ENCODE measurements at regions not wholly inside any gene's neighbourhood (a gene's known extent, or its start where the extent isn't known, plus 50 kb on each side); places are given as distances from the start of the nearest gene placed in this dataset.

DNA sequence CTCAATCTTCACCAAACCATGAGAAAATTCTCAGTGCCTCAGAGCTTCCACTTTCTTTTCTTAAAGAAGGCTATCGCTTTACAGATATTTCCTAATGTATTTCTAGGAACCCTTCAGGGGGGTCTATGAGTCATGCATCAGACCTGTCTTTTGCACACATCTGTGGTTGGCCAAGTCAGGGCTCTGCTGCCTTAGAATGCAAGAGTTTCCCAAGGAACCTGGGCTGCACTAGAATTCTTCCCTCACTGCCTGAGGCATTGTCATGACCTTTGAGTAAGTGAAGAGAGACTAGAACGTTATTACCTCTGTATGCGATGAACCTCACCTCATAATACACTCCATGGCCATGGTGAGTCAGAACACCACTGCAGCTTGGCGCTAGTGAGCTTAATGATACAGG, 365.0 kb upstream of the ID4 start:
- Histone ChIP-seq H3K27ac (ENCODE audit: low read depth in 1 of 3, low read length in 2 of 3) (no peak overlapping the region), H3K4me1 (ENCODE audit: control insufficient read depth in 3 of 3, insufficient read depth in 2 of 3, low read depth in 1 of 3, low read length in 2 of 3) (no peaks in the 10 kb centered on the region), H3K9me3 (ENCODE audit: control insufficient read depth in 2 of 2, insufficient read depth in 1 of 2, low read depth in 1 of 2, low read length in 1 of 2) (no peaks in the 10 kb centered on the region), H3K27me3 (ENCODE audit: control insufficient read depth in 3 of 3, insufficient read depth in 3 of 3, low read length in 3 of 3) (no peaks in the 10 kb centered on the region), H3K4me3 (ENCODE audit: low read depth in 1 of 3, low read length in 3 of 3) (no peak overlapping the region), H3K36me3 (ENCODE audit: control insufficient read depth in 3 of 3, insufficient read depth in 2 of 3, low read depth in 1 of 3, low read length in 3 of 3) (no peaks in the 10 kb centered on the region)
- no peak for FAIRE-seq
- 82 to 94% (median 84%) methylated on average over 4 of the region's 4 CpGs for WGBS, 3 donors
- DNase-seq, result no peak

DNA sequence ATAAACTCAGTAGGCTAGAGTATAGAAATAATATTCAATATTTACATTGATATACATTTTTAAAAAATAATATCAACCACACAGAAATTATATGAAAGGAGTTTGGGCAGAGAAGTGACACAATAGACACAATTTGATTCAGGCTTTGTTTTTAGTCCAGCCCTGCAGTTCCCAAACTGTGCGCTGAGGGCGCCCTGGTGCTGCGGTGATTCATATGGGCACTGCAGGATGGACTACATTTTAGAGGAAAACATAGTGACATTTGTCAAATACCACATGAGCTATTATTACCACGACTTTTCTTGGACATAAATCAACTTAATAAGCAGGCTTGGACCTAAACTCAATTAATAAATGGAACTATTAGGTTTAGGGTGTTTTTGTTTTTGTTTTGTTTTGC, 364.3 kb upstream of the ID4 start:
- FAIRE-seq, result no peak
- no peak overlapping the region for H3K4me3 ChIP-seq (ENCODE audit: low read depth in 1 of 3, low read length in 3 of 3)
- H3K27ac ChIP-seq (ENCODE audit: low read depth in 1 of 3, low read length in 2 of 3), result no peak overlapping the region
- no peaks in the 10 kb centered on the region for H3K27me3 ChIP-seq (ENCODE audit: control insufficient read depth in 3 of 3, insufficient read depth in 3 of 3, low read length in 3 of 3)
- WGBS, 3 donors, result 52 to 69% (median 67%) methylated on average over 4 of the region's 4 CpGs
- no peaks in the 10 kb centered on the region for H3K9me3 ChIP-seq (ENCODE audit: control insufficient read depth in 2 of 2, insufficient read depth in 1 of 2, low read depth in 1 of 2, low read length in 1 of 2)
- H3K4me1 ChIP-seq (ENCODE audit: control insufficient read depth in 3 of 3, insufficient read depth in 2 of 3, low read depth in 1 of 3, low read length in 2 of 3), result no peaks in the 10 kb centered on the region
- peak in 1 of 2 donors; percentile 17 for DNase-seq
- no peaks in the 10 kb centered on the region for H3K36me3 ChIP-seq (ENCODE audit: control insufficient read depth in 3 of 3, insufficient read depth in 2 of 3, low read depth in 1 of 3, low read length in 3 of 3)

DNA sequence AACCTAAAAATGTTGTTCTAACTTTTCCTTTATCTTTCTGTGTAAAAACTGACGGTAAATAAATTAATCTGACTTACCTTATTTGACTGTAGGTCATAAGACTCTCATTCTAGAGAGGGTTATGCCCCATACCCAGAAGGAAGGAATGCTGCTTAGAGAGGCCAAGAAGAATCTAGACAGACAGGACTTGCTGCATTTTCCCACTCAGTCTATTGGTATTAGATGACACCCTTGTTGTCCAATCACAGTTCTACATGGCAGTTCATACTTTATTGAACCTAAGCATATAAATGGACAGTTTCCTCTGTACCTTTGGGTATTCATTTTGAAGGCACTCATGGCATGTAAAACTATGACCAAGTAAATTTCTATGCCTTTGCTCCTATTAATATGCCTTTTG, 359.6 kb upstream of the ID4 start:
- WGBS, 3 donors, result 71 to 91% (median 85%) methylated on average over 1 of the region's 1 CpG
- Histone ChIP-seq H3K4me1 (ENCODE audit: control insufficient read depth in 3 of 3, insufficient read depth in 2 of 3, low read depth in 1 of 3, low read length in 2 of 3) (no peaks in the 10 kb centered on the region), H3K27me3 (ENCODE audit: control insufficient read depth in 3 of 3, insufficient read depth in 3 of 3, low read length in 3 of 3) (no peaks in the 10 kb centered on the region), H3K36me3 (ENCODE audit: control insufficient read depth in 3 of 3, insufficient read depth in 2 of 3, low read depth in 1 of 3, low read length in 3 of 3) (no peaks in the 10 kb centered on the region), H3K4me3 (ENCODE audit: low read depth in 1 of 3, low read length in 3 of 3) (no peak overlapping the region), H3K27ac (ENCODE audit: low read depth in 1 of 3, low read length in 2 of 3) (no peak overlapping the region), H3K9me3 (ENCODE audit: control insufficient read depth in 2 of 2, insufficient read depth in 1 of 2, low read depth in 1 of 2, low read length in 1 of 2) (no peaks in the 10 kb centered on the region)
- no peak for FAIRE-seq
- DNase-seq, result no peak

DNA sequence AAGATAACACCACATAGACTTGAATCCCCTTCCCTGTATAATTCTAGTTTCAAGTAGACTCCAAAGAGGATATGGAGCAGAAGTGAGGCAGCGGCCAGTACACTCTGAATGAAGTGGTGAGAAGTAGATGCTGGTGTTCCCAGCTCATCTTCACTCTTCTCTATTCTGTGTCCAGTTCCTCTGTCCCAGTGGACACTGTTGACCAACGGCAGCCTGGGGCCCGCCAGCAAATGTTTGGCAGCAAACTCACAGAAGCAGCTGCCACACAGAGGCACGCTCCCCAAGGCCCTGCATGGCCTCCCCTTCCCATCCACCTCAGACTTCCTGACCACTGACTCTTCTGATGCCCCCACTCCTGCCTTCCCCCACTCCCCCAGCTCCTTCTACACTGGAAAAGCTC, 358.9 kb upstream of the ID4 start:
- WGBS, 3 donors, result 57 to 78% (median 72%) methylated on average over 4 of the region's 4 CpGs
- Histone ChIP-seq H3K4me3 (ENCODE audit: low read depth in 1 of 3, low read length in 3 of 3) (no peak overlapping the region), H3K27ac (ENCODE audit: low read depth in 1 of 3, low read length in 2 of 3) (no peak overlapping the region), H3K4me1 (ENCODE audit: control insufficient read depth in 3 of 3, insufficient read depth in 2 of 3, low read depth in 1 of 3, low read length in 2 of 3) (no peaks in the 10 kb centered on the region), H3K27me3 (ENCODE audit: control insufficient read depth in 3 of 3, insufficient read depth in 3 of 3, low read length in 3 of 3) (no peaks in the 10 kb centered on the region), H3K36me3 (ENCODE audit: control insufficient read depth in 3 of 3, insufficient read depth in 2 of 3, low read depth in 1 of 3, low read length in 3 of 3) (no peaks in the 10 kb centered on the region), H3K9me3 (ENCODE audit: control insufficient read depth in 2 of 2, insufficient read depth in 1 of 2, low read depth in 1 of 2, low read length in 1 of 2) (no peaks in the 10 kb centered on the region)
- no peak for DNase-seq
- FAIRE-seq, result no peak

DNA sequence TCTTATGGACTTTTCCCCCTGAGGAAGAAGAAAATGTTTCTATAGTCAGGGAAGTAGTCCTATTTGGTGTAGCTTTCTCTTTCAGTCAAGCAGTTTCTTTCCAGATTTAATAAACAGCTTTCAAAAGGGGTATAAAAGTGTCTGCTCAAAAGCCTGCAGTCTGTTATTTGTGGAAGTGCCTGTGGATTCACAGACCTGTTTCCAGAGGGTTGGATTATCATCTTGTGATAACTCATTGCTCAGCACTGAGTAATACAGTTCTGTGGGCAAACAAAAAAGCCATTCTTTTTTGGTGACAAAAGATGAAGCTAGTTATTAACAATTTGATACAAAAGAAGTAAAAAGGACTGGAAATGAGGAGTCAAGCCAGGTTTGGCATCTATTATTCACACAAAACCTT, 358.2 kb upstream of the ID4 start:
- Histone ChIP-seq H3K9me3 (ENCODE audit: control insufficient read depth in 2 of 2, insufficient read depth in 1 of 2, low read depth in 1 of 2, low read length in 1 of 2) (no peaks in the 10 kb centered on the region), H3K4me1 (ENCODE audit: control insufficient read depth in 3 of 3, insufficient read depth in 2 of 3, low read depth in 1 of 3, low read length in 2 of 3) (no peaks in the 10 kb centered on the region), H3K4me3 (ENCODE audit: low read depth in 1 of 3, low read length in 3 of 3) (no peak overlapping the region), H3K36me3 (ENCODE audit: control insufficient read depth in 3 of 3, insufficient read depth in 2 of 3, low read depth in 1 of 3, low read length in 3 of 3) (no peaks in the 10 kb centered on the region), H3K27ac (ENCODE audit: low read depth in 1 of 3, low read length in 2 of 3) (no peak overlapping the region), H3K27me3 (ENCODE audit: control insufficient read depth in 3 of 3, insufficient read depth in 3 of 3, low read length in 3 of 3) (no peaks in the 10 kb centered on the region)
- FAIRE-seq (no peak), DNase-seq (no peak)

DNA sequence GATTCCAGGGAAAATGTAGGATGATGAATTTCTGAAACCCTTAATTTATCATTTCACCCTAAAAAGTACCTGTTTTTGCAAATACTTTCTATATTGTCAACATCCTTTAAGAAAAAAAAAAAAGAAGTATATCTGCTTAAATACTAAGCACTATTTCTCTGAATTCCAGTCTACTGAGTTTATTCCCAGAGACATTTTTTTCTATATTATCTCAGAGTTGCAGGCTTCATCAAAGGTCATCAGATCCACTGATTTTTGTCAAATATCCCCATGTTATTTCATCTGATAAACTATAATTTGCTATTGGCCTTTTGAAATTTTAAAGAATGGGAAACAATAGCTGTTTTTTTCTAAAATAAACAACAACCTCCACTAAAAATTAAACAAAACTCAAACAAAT, 357.6 kb upstream of the ID4 start:
- Histone ChIP-seq H3K4me1 (ENCODE audit: control insufficient read depth in 3 of 3, insufficient read depth in 2 of 3, low read depth in 1 of 3, low read length in 2 of 3) (no peaks in the 10 kb centered on the region), H3K27ac (ENCODE audit: low read depth in 1 of 3, low read length in 2 of 3) (no peak overlapping the region), H3K27me3 (ENCODE audit: control insufficient read depth in 3 of 3, insufficient read depth in 3 of 3, low read length in 3 of 3) (no peaks in the 10 kb centered on the region), H3K4me3 (ENCODE audit: low read depth in 1 of 3, low read length in 3 of 3) (no peak overlapping the region), H3K9me3 (ENCODE audit: control insufficient read depth in 2 of 2, insufficient read depth in 1 of 2, low read depth in 1 of 2, low read length in 1 of 2) (no peaks in the 10 kb centered on the region), H3K36me3 (ENCODE audit: control insufficient read depth in 3 of 3, insufficient read depth in 2 of 3, low read depth in 1 of 3, low read length in 3 of 3) (no peaks in the 10 kb centered on the region)
- DNase-seq, result no peak
- no peak for FAIRE-seq

DNA sequence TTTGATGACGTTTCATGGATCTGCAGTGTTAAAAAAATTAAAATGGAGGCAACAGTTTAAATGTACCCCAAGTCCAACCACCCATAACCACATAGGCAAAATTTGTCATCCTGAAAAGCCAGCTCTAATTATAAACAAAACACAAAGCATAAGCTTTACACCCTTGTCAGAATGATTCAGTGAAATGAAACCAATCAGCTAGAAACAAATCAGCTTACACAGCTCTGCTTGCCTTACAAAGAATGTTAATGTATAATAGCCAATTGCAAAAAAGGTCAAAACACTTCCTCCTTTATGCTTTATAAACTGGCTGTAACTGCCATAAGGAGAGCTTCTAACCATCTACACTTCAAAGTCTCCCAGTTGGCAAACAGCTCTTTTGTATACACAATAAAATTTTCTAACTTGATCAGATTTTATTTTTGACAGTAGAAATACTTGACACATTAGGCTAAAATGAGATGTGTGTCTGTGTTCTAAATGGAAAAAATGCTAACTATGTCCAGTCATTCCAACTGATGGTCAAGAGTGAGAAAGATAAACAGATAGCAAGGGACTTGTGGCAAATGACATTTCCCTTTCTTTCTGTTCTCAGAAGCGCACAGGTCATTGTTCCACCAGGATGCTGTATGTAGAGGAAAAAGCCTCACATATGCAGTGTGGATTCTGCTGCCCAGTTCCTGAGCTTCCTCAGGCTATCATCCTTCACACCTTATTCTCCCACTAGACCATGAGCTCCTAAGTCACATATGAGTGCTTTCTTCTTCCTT, 344.3 kb upstream of the ID4 start:
- FAIRE-seq (no peak), DNase-seq (no peak)
- no peaks in the 10 kb centered on the region for H3K36me3 ChIP-seq (ENCODE audit: control insufficient read depth in 3 of 3, insufficient read depth in 2 of 3, low read depth in 1 of 3, low read length in 3 of 3)
- no peaks in the 10 kb centered on the region for H3K9me3 ChIP-seq (ENCODE audit: control insufficient read depth in 2 of 2, insufficient read depth in 1 of 2, low read depth in 1 of 2, low read length in 1 of 2)
- H3K4me1 ChIP-seq (ENCODE audit: control insufficient read depth in 3 of 3, insufficient read depth in 2 of 3, low read depth in 1 of 3, low read length in 2 of 3), result no peaks in the 10 kb centered on the region
- H3K27ac ChIP-seq (ENCODE audit: low read depth in 1 of 3, low read length in 2 of 3), result no peak overlapping the region
- H3K27me3 ChIP-seq (ENCODE audit: control insufficient read depth in 3 of 3, insufficient read depth in 3 of 3, low read length in 3 of 3), result no peaks in the 10 kb centered on the region
- WGBS, 3 donors, result 70 to 76% (median 75%) methylated on average over 2 of the region's 2 CpGs
- H3K4me3 ChIP-seq (ENCODE audit: low read depth in 1 of 3, low read length in 3 of 3), result no peak overlapping the region

DNA sequence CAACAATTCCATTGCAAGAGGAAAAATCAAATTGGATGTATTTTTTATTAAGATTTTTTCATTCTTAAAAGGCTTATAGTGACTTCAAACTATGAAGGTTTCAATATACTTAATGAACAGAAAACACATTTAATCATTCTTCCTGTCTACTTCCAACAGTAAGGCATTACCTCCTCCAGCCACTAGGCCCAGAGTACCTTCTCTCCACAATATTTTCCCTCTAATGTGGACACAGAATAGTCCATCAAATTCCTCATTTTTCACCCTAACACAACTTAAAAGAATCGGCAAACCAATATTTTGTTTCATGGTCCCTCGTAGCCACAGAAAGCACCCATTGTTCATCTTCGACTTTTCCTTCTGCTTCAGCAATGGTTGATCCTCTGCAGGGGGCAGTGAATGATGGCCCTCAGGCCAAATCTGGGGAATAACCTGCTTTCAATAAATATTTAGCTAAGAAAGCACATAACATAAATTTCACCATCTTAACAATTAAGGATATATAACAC, 335.4 kb upstream of the ID4 start:
- FAIRE-seq (no peak), DNase-seq (no peak)
- Histone ChIP-seq H3K27me3 (ENCODE audit: control insufficient read depth in 3 of 3, insufficient read depth in 3 of 3, low read length in 3 of 3) (no peaks in the 10 kb centered on the region), H3K4me1 (ENCODE audit: control insufficient read depth in 3 of 3, insufficient read depth in 2 of 3, low read depth in 1 of 3, low read length in 2 of 3) (no peaks in the 10 kb centered on the region), H3K27ac (ENCODE audit: low read depth in 1 of 3, low read length in 2 of 3) (no peak overlapping the region), H3K9me3 (ENCODE audit: control insufficient read depth in 2 of 2, insufficient read depth in 1 of 2, low read depth in 1 of 2, low read length in 1 of 2) (no peaks in the 10 kb centered on the region), H3K4me3 (ENCODE audit: low read depth in 1 of 3, low read length in 3 of 3) (no peak overlapping the region), H3K36me3 (ENCODE audit: control insufficient read depth in 3 of 3, insufficient read depth in 2 of 3, low read depth in 1 of 3, low read length in 3 of 3) (no peaks in the 10 kb centered on the region)
- 85 to 93% (median 91%) methylated on average over 3 of the region's 3 CpGs for WGBS, 3 donors

DNA sequence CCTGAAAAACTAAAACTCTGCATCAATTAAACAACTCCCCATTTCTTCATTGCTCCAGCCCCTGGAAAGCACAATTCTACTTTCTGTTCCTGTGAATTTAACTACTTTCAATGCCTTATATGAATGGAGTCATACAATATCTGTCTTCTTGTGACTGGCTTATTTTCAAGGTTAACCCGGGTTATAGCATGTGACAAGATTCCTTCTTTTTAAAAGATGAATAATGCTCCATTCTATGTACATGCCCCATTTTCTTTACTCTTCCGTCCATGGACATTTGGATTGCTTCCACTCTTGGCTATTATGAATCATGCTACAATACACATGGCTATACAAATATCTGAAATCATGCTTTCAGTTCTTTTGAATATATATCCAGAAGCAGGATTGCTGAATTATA, 334.9 kb upstream of the ID4 start:
- no peaks in the 10 kb centered on the region for H3K4me1 ChIP-seq (ENCODE audit: control insufficient read depth in 3 of 3, insufficient read depth in 2 of 3, low read depth in 1 of 3, low read length in 2 of 3)
- no peak for FAIRE-seq

More for the DNA sequence above, 334.9 kb upstream of the ID4 start:
- H3K9me3 ChIP-seq (ENCODE audit: control insufficient read depth in 2 of 2, insufficient read depth in 1 of 2, low read depth in 1 of 2, low read length in 1 of 2), result peaks cover 0 to 3% of the 10 kb centered on the region in 2 donors
- no peak for DNase-seq
- WGBS, 3 donors, result 75 to 79% (median 78%) methylated on average over 2 of the region's 2 CpGs
- no peak overlapping the region for H3K4me3 ChIP-seq (ENCODE audit: low read depth in 1 of 3, low read length in 3 of 3)
- no peaks in the 10 kb centered on the region for H3K27me3 ChIP-seq (ENCODE audit: control insufficient read depth in 3 of 3, insufficient read depth in 3 of 3, low read length in 3 of 3)
- H3K27ac ChIP-seq (ENCODE audit: low read depth in 1 of 3, low read length in 2 of 3), result no peak overlapping the region
- H3K36me3 ChIP-seq (ENCODE audit: control insufficient read depth in 3 of 3, insufficient read depth in 2 of 3, low read depth in 1 of 3, low read length in 3 of 3), result no peaks in the 10 kb centered on the region

All from small intestine (tissue), 7 donors.